ENCODE measurements at regions not wholly inside any gene's neighbourhood (a gene's known extent, or its start where the extent isn't known, plus 50 kb on each side); places are given as distances from the start of the nearest gene placed in this dataset.

GRCh38 chr3:152096280-152096906, 172.3 kb upstream of the MBNL1 start:
- H3K9me3 ChIP-seq (ENCODE audit: insufficient read depth, low read depth, low read length) = no peaks in the 10 kb centered on the region
- no peak overlapping the region for H3K27ac ChIP-seq (ENCODE audit: low read depth, low read length)
- H3K23ac ChIP-seq (ENCODE audit: low read length) = no peak overlapping the region
- H3K4me3 ChIP-seq (ENCODE audit: low read depth, low read length) = no peak overlapping the region
- no peak overlapping the region for H4K91ac ChIP-seq (ENCODE audit: low read depth, low read length)
- no peak overlapping the region for H3K18ac ChIP-seq (ENCODE audit: low read length)
- peak overlapping the region; percentile 17 for H3K9ac ChIP-seq (ENCODE audit: low read length)
- WGBS (ENCODE audit: extremely low coverage, insufficient coverage, insufficient read length) = no CpG with 5 or more reads among the region's 5 CpGs
- no peak overlapping the region for H4K12ac ChIP-seq (ENCODE audit: low read depth, low read length)
- H4K8ac ChIP-seq (ENCODE audit: low read depth, low read length) = no peak overlapping the region
- no peak overlapping the region for H3K14ac ChIP-seq (ENCODE audit: low read length)
- H3K4me1 ChIP-seq (ENCODE audit: control insufficient read depth in 1 of 2, insufficient read depth in 2 of 2, low read length in 2 of 2) = peaks cover 0 to 2% of the 10 kb centered on the region in 2 experiments
- no peak overlapping the region for H2BK120ac ChIP-seq (ENCODE audit: insufficient read depth, low read length, poor library complexity)
- no peak overlapping the region for H2AFZ ChIP-seq (ENCODE audit: insufficient read depth, low read length, poor library complexity)
- H3K4ac ChIP-seq (ENCODE audit: low read depth, low read length) = no peak overlapping the region
- no peaks in the 10 kb centered on the region for H3K36me3 ChIP-seq (ENCODE audit: control insufficient read depth in 1 of 2, insufficient read depth in 2 of 2, low read length in 2 of 2)
- H2BK12ac ChIP-seq (ENCODE audit: low read length) = no peak overlapping the region
- no peak overlapping the region for H2BK5ac ChIP-seq (ENCODE audit: low read depth, low read length, poor library complexity)
- H3K79me1 ChIP-seq (ENCODE audit: low read length) = no peaks in the 10 kb centered on the region
- no peaks in the 10 kb centered on the region for H3K79me2 ChIP-seq (ENCODE audit: control insufficient read depth, insufficient read depth, low read length, poor library complexity)
- H2AK5ac ChIP-seq (ENCODE audit: low read length) = no peak overlapping the region
- no peaks in the 10 kb centered on the region for H3K27me3 ChIP-seq (ENCODE audit: insufficient read depth, low read length)
- DNase-seq = no peak
- no peak overlapping the region for H3K4me2 ChIP-seq (ENCODE audit: low read length)

DNA sequence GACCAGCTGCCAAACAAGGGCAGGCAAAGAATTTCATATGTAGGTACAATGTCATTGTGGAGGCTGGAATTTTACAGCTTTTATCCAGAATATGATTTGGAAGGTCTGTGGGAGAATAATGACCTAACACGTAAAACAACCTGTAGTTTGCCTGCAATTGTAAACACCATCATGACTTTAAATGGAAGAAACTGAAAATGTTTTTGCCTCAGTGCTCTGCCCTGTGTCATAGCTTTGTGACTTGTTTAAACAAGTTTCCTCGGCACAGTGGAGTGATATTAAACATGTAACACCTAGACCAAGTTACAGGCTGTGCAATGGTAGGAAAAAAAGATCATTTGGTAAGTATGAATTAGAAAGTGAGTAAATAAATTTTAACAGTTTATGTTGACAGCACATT, 171.6 kb upstream of the MBNL1 start:
- H2AK5ac ChIP-seq (ENCODE audit: low read length) = no peak overlapping the region

GRCh38 chr3:152097770-152098169, 171.0 kb upstream of the MBNL1 start:
- DNase-seq = peak; percentile 44 to 74
- Histone ChIP-seq H3K79me1 (ENCODE audit: low read length) (no peaks in the 10 kb centered on the region), H3K4me3 (ENCODE audit: low read depth, low read length) (no peak overlapping the region), H4K12ac (ENCODE audit: low read depth, low read length) (no peak overlapping the region), H2AFZ (ENCODE audit: insufficient read depth, low read length, poor library complexity) (no peak overlapping the region), H3K9ac (ENCODE audit: low read length) (no peak overlapping the region), H3K4me1 (ENCODE audit: control insufficient read depth in 1 of 2, insufficient read depth in 2 of 2, low read length in 2 of 2) (peaks cover 0 to 2% of the 10 kb centered on the region in 2 experiments), H3K79me2 (ENCODE audit: control insufficient read depth, insufficient read depth, low read length, poor library complexity) (no peaks in the 10 kb centered on the region), H3K27ac (ENCODE audit: low read depth, low read length) (no peak overlapping the region), H3K18ac (ENCODE audit: low read length) (no peak overlapping the region), H2AK5ac (ENCODE audit: low read length) (no peak overlapping the region), H2BK12ac (ENCODE audit: low read length) (no peak overlapping the region), H3K14ac (ENCODE audit: low read length) (no peak overlapping the region), H2BK5ac (ENCODE audit: low read depth, low read length, poor library complexity) (no peak overlapping the region), H2BK120ac (ENCODE audit: insufficient read depth, low read length, poor library complexity) (no peak overlapping the region), H4K91ac (ENCODE audit: low read depth, low read length) (no peak overlapping the region), H3K4ac (ENCODE audit: low read depth, low read length) (no peak overlapping the region), H3K4me2 (ENCODE audit: low read length) (no peak overlapping the region), H4K8ac (ENCODE audit: low read depth, low read length) (no peak overlapping the region), H3K23ac (ENCODE audit: low read length) (no peak overlapping the region), H3K9me3 (ENCODE audit: insufficient read depth, low read depth, low read length) (no peaks in the 10 kb centered on the region), H3K27me3 (ENCODE audit: insufficient read depth, low read length) (no peaks in the 10 kb centered on the region), H3K36me3 (ENCODE audit: control insufficient read depth in 1 of 2, insufficient read depth in 2 of 2, low read length in 2 of 2) (no peaks in the 10 kb centered on the region)
- no CpG with 5 or more reads among the region's 3 CpGs for WGBS (ENCODE audit: extremely low coverage, insufficient coverage, insufficient read length)

More for the DNA sequence above, 171.6 kb upstream of the MBNL1 start:
- Histone ChIP-seq H2AFZ (ENCODE audit: insufficient read depth, low read length, poor library complexity) (no peak overlapping the region), H3K9ac (ENCODE audit: low read length) (no peak overlapping the region), H2BK5ac (ENCODE audit: low read depth, low read length, poor library complexity) (no peak overlapping the region), H3K4me3 (ENCODE audit: low read depth, low read length) (no peak overlapping the region), H4K12ac (ENCODE audit: low read depth, low read length) (no peak overlapping the region), H3K79me2 (ENCODE audit: control insufficient read depth, insufficient read depth, low read length, poor library complexity) (no peaks in the 10 kb centered on the region), H3K4me2 (ENCODE audit: low read length) (no peak overlapping the region), H3K4me1 (ENCODE audit: control insufficient read depth in 1 of 2, insufficient read depth in 2 of 2, low read length in 2 of 2) (peaks cover 0 to 2% of the 10 kb centered on the region in 2 experiments), H3K27ac (ENCODE audit: low read depth, low read length) (no peak overlapping the region), H3K36me3 (ENCODE audit: control insufficient read depth in 1 of 2, insufficient read depth in 2 of 2, low read length in 2 of 2) (no peaks in the 10 kb centered on the region), H3K79me1 (ENCODE audit: low read length) (no peaks in the 10 kb centered on the region), H4K8ac (ENCODE audit: low read depth, low read length) (no peak overlapping the region), H3K27me3 (ENCODE audit: insufficient read depth, low read length) (no peaks in the 10 kb centered on the region), H4K91ac (ENCODE audit: low read depth, low read length) (no peak overlapping the region), H3K23ac (ENCODE audit: low read length) (no peak overlapping the region), H2BK120ac (ENCODE audit: insufficient read depth, low read length, poor library complexity) (no peak overlapping the region), H3K14ac (ENCODE audit: low read length) (no peak overlapping the region), H3K9me3 (ENCODE audit: insufficient read depth, low read depth, low read length) (no peaks in the 10 kb centered on the region), H3K4ac (ENCODE audit: low read depth, low read length) (no peak overlapping the region), H2BK12ac (ENCODE audit: low read length) (no peak overlapping the region), H3K18ac (ENCODE audit: low read length) (no peak overlapping the region)
- DNase-seq = no peak
- no CpG with 5 or more reads among the region's 2 CpGs for WGBS (ENCODE audit: extremely low coverage, insufficient coverage, insufficient read length)

DNA sequence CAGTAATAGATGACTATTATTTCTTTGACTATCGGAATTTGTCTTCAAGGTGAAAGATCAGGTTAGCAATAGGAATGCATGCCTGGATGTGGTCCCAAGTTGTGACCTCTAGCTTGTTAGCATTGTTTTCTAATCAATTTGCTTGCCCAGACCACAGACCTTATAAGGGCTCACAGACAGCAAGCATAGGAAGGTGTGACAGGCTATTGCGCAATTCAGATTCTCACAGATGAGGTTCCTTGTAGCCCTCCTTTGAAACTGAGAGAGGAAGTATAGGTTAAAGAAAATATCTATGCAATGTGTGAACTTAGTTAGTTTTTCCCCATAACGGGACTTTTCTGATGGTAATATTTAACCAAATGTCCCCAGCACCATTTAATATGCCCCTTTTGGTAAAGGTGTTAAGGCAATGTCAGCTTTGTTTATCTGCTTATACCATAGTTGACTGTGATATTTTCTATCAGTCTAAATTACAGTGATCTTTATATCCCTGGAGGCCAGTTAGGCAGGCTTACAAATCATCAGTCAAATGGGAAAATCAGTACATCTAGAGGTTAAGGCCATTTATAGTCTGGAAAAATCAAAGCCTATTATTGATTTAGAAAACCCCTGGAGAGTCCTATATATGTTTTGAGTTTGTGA, 168.1 kb upstream of the MBNL1 start:
- no peak overlapping the region for H2BK5ac ChIP-seq (ENCODE audit: low read depth, low read length, poor library complexity)
- no peak overlapping the region for H2AK5ac ChIP-seq (ENCODE audit: low read length)
- no peak overlapping the region for H3K4me2 ChIP-seq (ENCODE audit: low read length)
- H2BK12ac ChIP-seq (ENCODE audit: low read length) = no peak overlapping the region
- H3K27ac ChIP-seq (ENCODE audit: low read depth, low read length) = no peak overlapping the region
- H3K4me1 ChIP-seq (ENCODE audit: control insufficient read depth in 1 of 2, insufficient read depth in 2 of 2, low read length in 2 of 2) = peaks cover 2% of the 10 kb centered on the region in 2 experiments
- H3K4me3 ChIP-seq (ENCODE audit: low read depth, low read length) = no peak overlapping the region
- no peaks in the 10 kb centered on the region for H3K36me3 ChIP-seq (ENCODE audit: control insufficient read depth in 1 of 2, insufficient read depth in 2 of 2, low read length in 2 of 2)
- H3K9me3 ChIP-seq (ENCODE audit: insufficient read depth, low read depth, low read length) = no peaks in the 10 kb centered on the region
- DNase-seq = peak in 1 of 2 donors; percentile 32
- H3K9ac ChIP-seq (ENCODE audit: low read length) = no peak overlapping the region
- H4K8ac ChIP-seq (ENCODE audit: low read depth, low read length) = no peak overlapping the region
- H3K79me2 ChIP-seq (ENCODE audit: control insufficient read depth, insufficient read depth, low read length, poor library complexity) = no peaks in the 10 kb centered on the region
- no CpG with 5 or more reads among the region's 3 CpGs for WGBS (ENCODE audit: extremely low coverage, insufficient coverage, insufficient read length)
- H4K12ac ChIP-seq (ENCODE audit: low read depth, low read length) = no peak overlapping the region
- no peak overlapping the region for H2BK120ac ChIP-seq (ENCODE audit: insufficient read depth, low read length, poor library complexity)
- no peaks in the 10 kb centered on the region for H3K27me3 ChIP-seq (ENCODE audit: insufficient read depth, low read length)
- no peak overlapping the region for H2AFZ ChIP-seq (ENCODE audit: insufficient read depth, low read length, poor library complexity)
- no peaks in the 10 kb centered on the region for H3K79me1 ChIP-seq (ENCODE audit: low read length)
- no peak overlapping the region for H3K18ac ChIP-seq (ENCODE audit: low read length)
- no peak overlapping the region for H3K4ac ChIP-seq (ENCODE audit: low read depth, low read length)
- H3K23ac ChIP-seq (ENCODE audit: low read length) = no peak overlapping the region
- H3K14ac ChIP-seq (ENCODE audit: low read length) = no peak overlapping the region
- H4K91ac ChIP-seq (ENCODE audit: low read depth, low read length) = no peak overlapping the region

Data from trophoblast cell (in vitro differentiated cells and primary cell).